AG09309 (cell line): ENCODE measurements at regions not wholly inside any gene's neighbourhood (a gene's known extent, or its start where the extent isn't known, plus 50 kb on each side); places are given as distances from the start of the nearest gene placed in this dataset.

ENCODE experiments used
- DNase-seq: peaks from one replicate; pipeline ENCODE4 v3.0.0-alpha.2; 2010; ENCODE audit warnings: low read depth
- H3K4me3 ChIP-seq: 2 replicates; pipeline ENCODE4 v1.5.1; 2011; ENCODE audit warnings: mild to moderate bottlenecking, low read depth, low read length, moderate library complexity; ENCODE audit not compliant: control insufficient read depth
- TF ChIP-seq, protein P1 (sequence below): IDR thresholded peaks from 2 replicates; pipeline ENCODE4 v1.5.1; 2011; ENCODE audit warnings: mild to moderate bottlenecking, low read depth, low read length, inconsistent platforms; ENCODE audit not compliant: insufficient read depth, control insufficient read depth; ENCODE audit errors: missing control alignments

DNA sequence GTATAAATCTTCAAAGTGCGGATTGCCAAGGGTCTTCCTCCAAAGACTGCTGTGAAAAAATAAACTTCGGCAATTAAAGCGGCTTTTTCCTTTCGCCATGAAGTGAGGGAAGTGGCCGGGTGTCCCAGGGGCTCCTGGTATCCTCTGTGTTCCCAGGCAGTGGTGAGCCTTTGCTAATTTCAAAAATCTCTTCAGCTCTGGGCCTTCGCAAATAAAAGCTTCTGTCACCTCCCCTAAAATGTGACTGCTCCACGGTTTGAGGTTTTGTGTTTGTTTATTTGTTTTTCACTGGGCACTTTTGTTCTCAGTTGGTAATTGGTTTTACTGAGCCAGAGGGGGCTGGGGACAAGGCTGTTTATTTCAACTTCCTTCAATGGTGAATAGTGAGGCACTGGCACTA lies 270.1 kb upstream of the POU3F3 start:
- H3K4me3 ChIP-seq, result no peak overlapping the region
- TF ChIP-seq, protein P1, sequence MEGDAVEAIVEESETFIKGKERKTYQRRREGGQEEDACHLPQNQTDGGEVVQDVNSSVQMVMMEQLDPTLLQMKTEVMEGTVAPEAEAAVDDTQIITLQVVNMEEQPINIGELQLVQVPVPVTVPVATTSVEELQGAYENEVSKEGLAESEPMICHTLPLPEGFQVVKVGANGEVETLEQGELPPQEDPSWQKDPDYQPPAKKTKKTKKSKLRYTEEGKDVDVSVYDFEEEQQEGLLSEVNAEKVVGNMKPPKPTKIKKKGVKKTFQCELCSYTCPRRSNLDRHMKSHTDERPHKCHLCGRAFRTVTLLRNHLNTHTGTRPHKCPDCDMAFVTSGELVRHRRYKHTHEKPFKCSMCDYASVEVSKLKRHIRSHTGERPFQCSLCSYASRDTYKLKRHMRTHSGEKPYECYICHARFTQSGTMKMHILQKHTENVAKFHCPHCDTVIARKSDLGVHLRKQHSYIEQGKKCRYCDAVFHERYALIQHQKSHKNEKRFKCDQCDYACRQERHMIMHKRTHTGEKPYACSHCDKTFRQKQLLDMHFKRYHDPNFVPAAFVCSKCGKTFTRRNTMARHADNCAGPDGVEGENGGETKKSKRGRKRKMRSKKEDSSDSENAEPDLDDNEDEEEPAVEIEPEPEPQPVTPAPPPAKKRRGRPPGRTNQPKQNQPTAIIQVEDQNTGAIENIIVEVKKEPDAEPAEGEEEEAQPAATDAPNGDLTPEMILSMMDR, result no peak
- DNase-seq, result no peak

DNA sequence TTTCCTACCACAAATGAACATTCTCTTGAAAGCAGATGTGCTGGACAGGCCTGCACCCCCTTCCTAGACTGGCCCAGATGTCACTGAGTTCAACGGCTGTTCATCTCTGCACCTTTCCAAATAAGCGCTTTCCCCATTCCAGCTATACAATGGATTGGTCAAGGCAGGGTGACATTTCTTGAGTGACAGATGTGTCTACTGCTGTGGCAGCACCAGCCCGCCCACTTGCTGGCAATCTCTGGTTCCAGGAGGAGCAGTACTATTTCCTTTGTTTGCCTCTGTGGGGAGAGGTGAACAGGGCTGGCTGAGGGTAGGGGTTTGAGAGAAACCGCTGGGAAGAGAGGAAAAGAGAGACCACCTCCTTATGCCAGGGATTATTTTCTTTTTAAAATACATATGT lies 269.5 kb upstream of the POU3F3 start:
- no peak for DNase-seq
- TF ChIP-seq, protein P1, result no peak
- no peak overlapping the region for H3K4me3 ChIP-seq

DNA sequence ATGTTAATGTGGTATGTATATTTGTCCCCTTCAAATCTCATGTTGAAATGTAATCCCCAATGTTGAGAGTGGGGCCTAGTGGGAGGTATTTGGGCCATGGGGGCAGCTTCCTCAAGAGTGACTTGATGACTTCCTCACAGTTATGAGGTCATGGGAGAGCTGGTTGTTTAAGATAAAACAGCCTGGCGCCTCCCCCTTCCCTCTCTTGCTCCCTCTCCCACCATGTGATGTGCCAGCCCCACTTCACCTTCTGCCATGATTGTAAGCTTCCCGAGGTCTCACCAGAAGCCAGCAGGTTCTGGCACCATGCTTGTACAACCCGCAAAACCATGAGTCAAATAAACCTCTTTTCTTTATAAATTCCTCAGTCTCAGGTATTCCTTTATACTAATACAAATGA lies 258.3 kb upstream of the POU3F3 start:
- TF ChIP-seq, protein P1, result no peak
- no peak for DNase-seq
- no peak overlapping the region for H3K4me3 ChIP-seq

DNA sequence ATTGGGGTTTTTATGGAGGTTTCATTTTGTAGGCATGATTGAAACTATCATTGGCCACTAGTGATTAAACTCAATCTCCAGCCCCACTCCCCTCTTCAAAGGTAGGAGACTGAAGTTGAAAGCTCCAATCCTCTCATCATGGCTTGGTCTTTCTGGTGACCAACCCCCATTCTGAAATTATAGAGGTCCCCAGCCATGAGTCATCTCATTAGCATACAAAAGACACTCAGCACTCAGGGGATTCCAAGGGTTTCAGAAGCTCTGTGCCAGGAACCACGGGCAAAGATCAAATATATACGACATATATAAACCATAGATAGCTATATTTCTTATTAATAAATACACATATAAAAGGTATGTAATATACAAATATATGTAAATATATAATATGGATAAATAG lies 256.0 kb upstream of the POU3F3 start:
- no peak for DNase-seq
- H3K4me3 ChIP-seq, result no peak overlapping the region
- TF ChIP-seq, protein P1, result no peak

DNA sequence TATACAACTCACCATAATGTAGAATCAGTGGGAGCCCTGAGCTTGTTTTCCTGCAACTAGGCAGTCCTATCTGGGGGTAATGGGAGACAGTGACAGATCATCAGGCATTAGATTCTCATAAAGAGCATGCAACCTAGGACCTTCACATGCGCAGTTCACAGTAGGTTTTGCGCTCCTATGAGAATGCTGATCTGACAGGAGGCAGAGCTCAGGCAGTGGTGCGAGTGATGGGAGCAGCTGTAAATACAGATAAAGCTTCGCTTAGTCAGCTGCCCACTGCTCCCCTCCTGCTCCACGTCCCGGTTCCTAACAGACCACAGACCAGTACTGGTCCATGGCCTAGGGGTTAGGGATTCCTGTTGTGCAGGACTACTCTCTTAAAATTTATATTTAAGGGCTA lies 255.3 kb upstream of the POU3F3 start:
- DNase-seq, result no peak
- H3K4me3 ChIP-seq, result no peak overlapping the region
- TF ChIP-seq, protein P1, result no peak

DNA sequence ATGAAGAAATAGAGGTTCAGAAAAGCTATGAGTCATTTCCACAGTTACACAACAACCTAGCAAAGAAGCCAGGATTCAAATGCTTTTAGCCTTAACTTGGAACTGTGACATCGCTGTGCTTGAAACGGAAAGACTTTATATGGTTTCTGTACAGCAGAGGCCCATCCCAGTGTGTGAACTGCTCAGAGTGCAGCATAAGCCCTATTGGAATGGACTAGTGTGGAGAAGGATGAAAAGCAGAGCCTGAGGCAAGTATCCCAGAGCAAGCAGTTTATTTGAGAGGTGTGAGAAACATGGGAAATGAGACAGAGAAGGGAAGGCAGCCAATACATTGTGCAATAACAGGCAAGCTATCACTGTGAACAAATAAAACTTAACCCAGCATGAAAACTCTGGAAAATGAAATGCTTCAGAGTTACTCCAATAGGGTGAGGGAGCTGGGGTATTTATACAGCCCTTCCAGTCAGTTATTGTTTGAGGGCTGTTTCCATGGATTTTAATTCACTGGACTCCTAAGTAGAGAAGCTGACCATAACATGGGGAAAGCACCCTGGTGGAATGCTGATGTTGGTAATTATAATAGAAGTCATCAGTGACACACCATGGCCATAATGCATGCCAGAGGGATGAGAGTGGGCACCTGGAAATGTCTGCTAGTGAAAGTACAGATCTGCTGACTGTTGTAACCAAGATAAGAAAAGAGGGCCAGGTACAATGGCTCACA lies 254.0 kb upstream of the POU3F3 start:
- TF ChIP-seq, protein P1, result no peak
- no peak for DNase-seq
- no peak overlapping the region for H3K4me3 ChIP-seq

DNA sequence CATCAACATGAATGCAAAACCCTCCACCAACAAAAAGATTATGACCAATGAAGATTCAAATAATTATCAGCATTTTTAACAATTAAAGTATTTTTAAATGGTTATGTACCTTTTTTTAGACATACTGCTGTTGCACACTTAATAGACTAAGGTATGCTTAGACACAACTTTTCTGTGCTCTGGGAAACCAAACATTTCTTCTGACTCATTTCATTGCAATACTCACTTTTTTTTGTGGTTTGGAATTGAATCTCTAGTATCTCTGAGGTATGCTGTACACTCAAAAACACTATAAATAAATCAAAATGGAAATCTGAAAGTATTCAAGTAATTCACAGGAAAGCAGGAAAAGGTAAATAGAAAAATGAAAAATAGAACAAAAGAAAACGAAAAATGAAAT lies 247.9 kb upstream of the POU3F3 start:
- TF ChIP-seq, protein P1, result no peak
- H3K4me3 ChIP-seq, result no peak overlapping the region
- no peak for DNase-seq
